ENCODE measurements at regions not wholly inside any gene's neighbourhood (a gene's known extent, or its start where the extent isn't known, plus 50 kb on each side); places are given as distances from the start of the nearest gene placed in this dataset.
"Not testable (repeated sequence)": the region's sequence is repeated elsewhere in the genome, so short reads cannot be mapped to it uniquely, and the experiment has no call there.

GRCh38 chr5:30150231-30150630 lies 1043.3 kb upstream of the CDH6 start:
- DNase-seq (ENCODE audit: low spot score), result no peak

GRCh38 chr5:30149526-30149925 lies 1044.0 kb upstream of the CDH6 start:
- DNase-seq (ENCODE audit: low spot score), result no peak

- no peak for DNase-seq (ENCODE audit: low spot score)
Observed at GRCh38 chr5:30147976-30148375, 1045.5 kb upstream of the CDH6 start.

- not testable (repeated sequence) for DNase-seq (ENCODE audit: low spot score)
Observed at GRCh38 chr5:30144059-30144458, 1049.4 kb upstream of the CDH6 start.

- DNase-seq (ENCODE audit: low spot score), result no peak
Observed at GRCh38 chr5:30142432-30142831, 1051.1 kb upstream of the CDH6 start.

- no peak for DNase-seq (ENCODE audit: low spot score)
Observed at GRCh38 chr5:30121043-30121442, 1072.4 kb upstream of the CDH6 start.

- DNase-seq (ENCODE audit: low spot score), result no peak
Observed at GRCh38 chr5:30117135-30117534, 1076.4 kb upstream of the CDH6 start.

GRCh38 chr5:30113542-30113941 lies 1079.9 kb upstream of the CDH6 start:
- no peak for DNase-seq (ENCODE audit: low spot score)

GRCh38 chr5:30112867-30113266 lies 1080.6 kb upstream of the CDH6 start:
- DNase-seq (ENCODE audit: low spot score), result no peak

- no peak for DNase-seq (ENCODE audit: low spot score)
Observed at GRCh38 chr5:30108051-30108450, 1085.4 kb upstream of the CDH6 start.

- no peak for DNase-seq (ENCODE audit: low spot score)
Observed at GRCh38 chr5:30106596-30106995, 1086.9 kb upstream of the CDH6 start.

GRCh38 chr5:30104872-30105596 lies 1088.5 kb upstream of the CDH6 start:
- no peak for DNase-seq (ENCODE audit: low spot score)

GRCh38 chr5:30103452-30104202 lies 1089.9 kb upstream of the CDH6 start:
- no peak for DNase-seq (ENCODE audit: low spot score)

- no peak for DNase-seq (ENCODE audit: low spot score)
Observed at GRCh38 chr5:30103052-30103451, 1090.4 kb upstream of the CDH6 start.

GRCh38 chr5:30102185-30102584 lies 1091.3 kb upstream of the CDH6 start:
- DNase-seq (ENCODE audit: low spot score), result no peak

GRCh38 chr5:30100929-30101328 lies 1092.6 kb upstream of the CDH6 start:
- no peak for DNase-seq (ENCODE audit: low spot score)

- DNase-seq (ENCODE audit: low spot score), result no peak
Observed at GRCh38 chr5:30100148-30100713, 1093.3 kb upstream of the CDH6 start.

GRCh38 chr5:30099634-30100033 lies 1093.9 kb upstream of the CDH6 start:
- no peak for DNase-seq (ENCODE audit: low spot score)

GRCh38 chr5:30098940-30099339 lies 1094.5 kb upstream of the CDH6 start:
- DNase-seq (ENCODE audit: low spot score), result no peak

GRCh38 chr5:30092548-30092947 lies 1100.9 kb upstream of the CDH6 start:
- DNase-seq (ENCODE audit: low spot score), result no peak

GRCh38 chr5:30069441-30070263 lies 1123.8 kb upstream of the CDH6 start:
- DNase-seq (ENCODE audit: low spot score), result no peak

GRCh38 chr5:30063503-30063902 lies 1130.0 kb upstream of the CDH6 start:
- no peak for DNase-seq (ENCODE audit: low spot score)

All from ureter (tissue), 1 donor.